NCI-H748 (cell line): ENCODE measurements at regions not wholly inside any gene's neighbourhood (a gene's known extent, or its start where the extent isn't known, plus 50 kb on each side); places are given as distances from the start of the nearest gene placed in this dataset.

Experiments
- DNase-seq: peaks from one replicate; lab custom pipeline; 2025; ENCODE audit not compliant: unreplicated experiment; lab: John Stamatoyannopoulos, UW

DNA sequence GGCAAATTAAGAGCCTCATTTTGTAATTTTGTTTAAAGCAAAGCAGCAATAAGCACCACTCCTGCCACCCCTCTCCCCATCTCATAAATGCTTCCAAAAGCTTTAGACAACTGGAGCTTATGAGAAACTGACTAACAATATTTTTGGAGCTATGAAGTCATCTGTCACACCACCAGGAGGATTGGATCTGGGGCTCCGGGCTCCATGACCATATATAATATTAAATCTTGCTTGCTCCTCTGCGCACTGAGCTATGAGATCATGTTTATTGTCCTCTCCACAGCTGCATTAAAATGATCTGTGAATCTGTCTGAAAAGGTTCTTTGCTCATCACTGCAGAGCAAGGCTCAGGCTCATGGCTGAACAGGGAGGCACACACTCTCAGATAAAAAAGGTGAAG, 323.7 kb downstream of the ZNF621 start:
- no peak for DNase-seq

DNA sequence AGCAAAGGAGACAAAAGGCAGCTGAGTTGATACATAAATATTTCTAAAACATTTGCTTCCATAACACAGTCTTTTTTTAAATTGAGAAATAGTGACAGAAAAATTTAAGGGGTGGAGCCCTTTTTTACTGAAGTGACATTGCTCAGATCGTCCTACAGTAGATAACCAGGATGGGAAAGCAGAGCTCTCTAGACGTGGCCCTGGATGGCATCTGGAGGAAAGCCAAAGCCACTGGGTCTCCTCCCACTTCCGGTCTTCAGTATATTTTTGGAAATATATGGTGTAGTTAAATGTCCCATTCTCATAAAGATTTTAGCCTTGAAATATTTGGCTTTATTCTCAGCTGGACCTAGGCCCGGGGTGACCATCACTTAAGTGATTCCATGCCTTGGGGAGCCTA, 326.1 kb downstream of the ZNF621 start:
- no peak for DNase-seq

DNA sequence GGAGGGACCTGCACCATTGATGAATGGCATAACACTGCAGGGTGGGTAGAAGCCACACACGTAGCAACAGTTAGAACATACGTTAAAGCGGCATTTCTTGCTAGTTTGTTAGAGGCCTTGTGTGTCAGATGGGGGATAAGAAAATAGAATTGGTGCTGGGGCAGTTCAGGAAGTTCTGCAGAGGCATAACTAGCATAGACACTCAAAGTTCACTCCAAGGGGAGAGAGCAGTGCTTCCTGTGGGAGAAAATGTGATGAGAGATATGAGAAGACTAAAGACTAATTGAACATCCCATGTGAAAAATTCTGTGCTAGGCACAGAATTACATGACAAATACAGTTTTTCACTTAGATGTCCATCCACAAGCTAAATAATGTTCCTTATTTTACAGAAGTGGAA, 327.1 kb downstream of the ZNF621 start:
- DNase-seq, result no peak

GRCh38 chr3:40852712-40853111, 328.0 kb downstream of the ZNF621 start:
- no peak for DNase-seq

DNA sequence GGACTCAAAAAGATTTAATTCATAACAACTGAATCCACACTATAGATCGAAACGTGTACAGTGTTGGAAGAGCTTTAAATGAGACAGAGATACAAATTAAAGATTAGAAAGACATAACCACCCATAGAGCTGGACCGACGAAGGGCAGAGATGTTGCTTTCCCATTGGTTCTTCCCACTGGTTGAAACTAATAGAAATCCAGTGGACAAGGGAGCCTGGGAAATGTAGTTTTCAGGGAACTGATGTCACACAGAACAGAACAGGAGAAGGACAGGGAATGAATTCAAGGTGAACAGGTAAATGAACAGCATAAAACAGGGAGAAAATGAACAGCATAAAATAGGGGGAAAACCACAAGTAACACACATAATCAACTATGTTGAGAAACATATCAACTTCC, 328.7 kb downstream of the ZNF621 start:
- DNase-seq, result no peak

- no peak for DNase-seq
Observed at GRCh38 chr3:40855871-40856270, 331.1 kb downstream of the ZNF621 start.

DNA sequence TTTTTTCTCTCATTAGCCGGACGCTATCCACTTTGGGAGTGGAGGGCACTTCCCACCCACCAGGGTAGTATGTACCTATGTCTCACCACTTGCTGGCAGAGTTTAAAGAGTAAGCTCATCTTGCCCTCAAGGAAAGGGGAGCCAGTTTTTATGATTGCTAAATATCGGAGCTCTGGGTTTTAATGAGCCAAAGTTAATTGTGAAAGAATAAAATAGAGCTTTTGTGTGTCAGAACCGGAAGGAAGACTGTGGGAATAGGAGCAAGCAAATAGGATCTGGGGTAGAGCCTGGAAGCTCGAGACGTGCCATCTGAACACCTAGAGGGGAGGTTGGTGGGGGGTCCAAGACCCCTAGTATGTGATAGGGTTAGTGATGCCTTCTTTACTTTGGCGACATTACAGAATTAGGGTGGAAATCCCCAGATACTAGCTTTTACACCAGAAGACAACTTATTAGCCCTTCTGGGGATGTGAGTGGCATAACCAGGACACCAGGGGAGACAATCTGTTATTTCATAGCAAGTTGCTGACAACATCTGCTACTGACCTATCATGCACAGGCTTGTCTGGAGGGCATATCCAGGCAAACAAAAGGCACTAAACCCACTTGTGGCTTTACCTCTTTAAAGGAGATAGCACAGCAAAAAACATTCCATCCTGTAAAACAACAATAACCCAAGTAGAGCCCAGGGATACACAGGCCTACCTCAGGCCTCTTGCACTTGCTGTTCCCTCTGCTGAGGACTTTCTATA, 333.8 kb downstream of the ZNF621 start:
- DNase-seq, result no peak

- no peak for DNase-seq
Observed at GRCh38 chr3:40862946-40863345, 336.4 kb upstream of the CTNNB1 start.

GRCh38 chr3:40864146-40864782, 335.0 kb upstream of the CTNNB1 start:
- DNase-seq, result no peak

- DNase-seq, result no peak
Observed at GRCh38 chr3:40864915-40865314, 334.4 kb upstream of the CTNNB1 start.

GRCh38 chr3:40867797-40868196, 331.5 kb upstream of the CTNNB1 start:
- DNase-seq, result no peak

GRCh38 chr3:40869013-40869412, 330.3 kb upstream of the CTNNB1 start:
- no peak for DNase-seq

DNA sequence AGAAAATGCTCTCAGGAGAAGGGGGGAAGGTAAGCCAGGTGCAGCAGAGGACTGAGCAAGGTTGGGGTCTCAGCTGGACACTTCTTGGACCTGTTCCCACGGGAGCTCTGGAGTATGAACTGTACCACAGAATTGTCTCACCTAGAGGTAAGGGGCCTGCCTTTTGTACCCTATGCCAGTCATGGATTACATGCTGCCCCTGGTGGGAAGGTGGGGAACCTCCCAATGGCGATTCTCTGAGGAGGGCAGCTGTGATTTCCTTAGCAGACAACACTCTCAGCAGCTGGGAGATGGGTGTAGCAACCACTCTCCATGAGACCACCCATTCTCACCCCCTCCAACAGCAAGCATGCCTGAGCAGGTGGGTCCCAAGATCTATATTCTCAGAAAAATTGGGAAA, 329.4 kb upstream of the CTNNB1 start:
- DNase-seq, result peak; percentile 2

GRCh38 chr3:40871394-40871793, 327.9 kb upstream of the CTNNB1 start:
- no peak for DNase-seq

GRCh38 chr3:40872258-40872920, 326.9 kb upstream of the CTNNB1 start:
- DNase-seq, result no peak

- peak; percentile 6 for DNase-seq
Observed at GRCh38 chr3:40873476-40873875, 325.8 kb upstream of the CTNNB1 start.

- no peak for DNase-seq
Observed at GRCh38 chr3:40873934-40874699, 325.2 kb upstream of the CTNNB1 start.

- no peak for DNase-seq
Observed at GRCh38 chr3:40875581-40875980, 323.7 kb upstream of the CTNNB1 start.

DNA sequence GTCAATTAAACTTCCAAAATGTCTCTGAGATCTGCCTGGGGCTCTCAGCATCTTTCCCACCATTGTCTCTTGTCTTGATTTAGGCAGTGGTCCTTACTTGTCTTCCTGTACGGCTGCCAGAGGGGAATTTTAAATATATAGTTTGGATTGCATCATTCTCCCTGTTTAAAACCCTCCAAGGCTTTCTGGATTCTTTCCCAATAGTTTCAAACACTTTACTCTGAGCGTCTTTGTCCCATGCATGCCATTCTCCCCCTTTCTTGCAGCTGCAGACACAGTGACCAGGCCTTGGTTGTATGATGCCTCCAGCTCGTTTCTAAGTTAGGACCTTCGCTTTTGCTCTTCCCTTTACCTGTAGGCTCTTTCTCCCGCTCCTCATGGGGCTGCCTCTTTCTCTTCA, 323.3 kb upstream of the CTNNB1 start:
- DNase-seq, result no peak

GRCh38 chr3:40876496-40876895, 322.8 kb upstream of the CTNNB1 start:
- DNase-seq, result no peak

GRCh38 chr3:40877631-40878463, 321.5 kb upstream of the CTNNB1 start:
- no peak for DNase-seq
